ENCODE measurements at regions not wholly inside any gene's neighbourhood (a gene's known extent, or its start where the extent isn't known, plus 50 kb on each side); places are given as distances from the start of the nearest gene placed in this dataset.

GRCh38 chr9:74357577-74357976 lies 139.6 kb upstream of the RORB start:
- no peak for ATAC-seq (ENCODE audit: low FRiP score in 2 of 2)
- no peaks in the 10 kb centered on the region for H3K4me1 ChIP-seq
- 50 to 61% methylated on average over 2 of the region's 2 CpGs for WGBS, 2 donors
- no peak overlapping the region for H3K4me3 ChIP-seq
- H3K27ac ChIP-seq, result no peak overlapping the region
- no peak for DNase-seq
- H3K27me3 ChIP-seq, result no peaks in the 10 kb centered on the region
- TF ChIP-seq, protein P1, sequence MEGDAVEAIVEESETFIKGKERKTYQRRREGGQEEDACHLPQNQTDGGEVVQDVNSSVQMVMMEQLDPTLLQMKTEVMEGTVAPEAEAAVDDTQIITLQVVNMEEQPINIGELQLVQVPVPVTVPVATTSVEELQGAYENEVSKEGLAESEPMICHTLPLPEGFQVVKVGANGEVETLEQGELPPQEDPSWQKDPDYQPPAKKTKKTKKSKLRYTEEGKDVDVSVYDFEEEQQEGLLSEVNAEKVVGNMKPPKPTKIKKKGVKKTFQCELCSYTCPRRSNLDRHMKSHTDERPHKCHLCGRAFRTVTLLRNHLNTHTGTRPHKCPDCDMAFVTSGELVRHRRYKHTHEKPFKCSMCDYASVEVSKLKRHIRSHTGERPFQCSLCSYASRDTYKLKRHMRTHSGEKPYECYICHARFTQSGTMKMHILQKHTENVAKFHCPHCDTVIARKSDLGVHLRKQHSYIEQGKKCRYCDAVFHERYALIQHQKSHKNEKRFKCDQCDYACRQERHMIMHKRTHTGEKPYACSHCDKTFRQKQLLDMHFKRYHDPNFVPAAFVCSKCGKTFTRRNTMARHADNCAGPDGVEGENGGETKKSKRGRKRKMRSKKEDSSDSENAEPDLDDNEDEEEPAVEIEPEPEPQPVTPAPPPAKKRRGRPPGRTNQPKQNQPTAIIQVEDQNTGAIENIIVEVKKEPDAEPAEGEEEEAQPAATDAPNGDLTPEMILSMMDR (IDR thresholded peaks at IDR 0.05), result no peak
- TF ChIP-seq POLR2AphosphoS5 (IDR thresholded peaks at IDR 0.05) (no peak), EP300 (IDR thresholded peaks at IDR 0.05) (no peak), POLR2A (IDR thresholded peaks at IDR 0.05) (no peak)
- no peaks in the 10 kb centered on the region for H3K9me3 ChIP-seq
- H3K36me3 ChIP-seq, result no peaks in the 10 kb centered on the region

GRCh38 chr9:74358959-74359358 lies 138.2 kb upstream of the RORB start:
- ATAC-seq (ENCODE audit: low FRiP score in 2 of 2), result no peak

DNA sequence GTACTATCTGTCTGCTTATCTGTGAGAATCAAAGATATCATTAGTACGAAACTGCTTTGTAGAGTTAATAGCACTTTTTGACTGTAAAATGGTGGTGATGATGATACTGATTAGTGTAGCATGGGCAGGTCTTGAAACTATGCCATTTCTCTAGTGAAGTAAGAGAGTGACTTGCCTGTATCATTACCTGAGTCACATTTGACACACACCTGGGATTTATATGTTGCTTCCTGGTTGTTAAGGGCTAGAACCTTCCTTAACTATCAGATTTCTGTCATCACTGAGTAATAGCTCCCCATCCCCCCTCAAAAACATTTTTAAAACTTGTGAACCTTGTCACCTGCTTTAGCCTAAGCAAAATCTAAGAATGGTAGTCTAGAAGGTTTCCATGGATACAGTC lies 135.6 kb upstream of the RORB start:
- Histone ChIP-seq H3K36me3 (no peaks in the 10 kb centered on the region), H3K27me3 (no peaks in the 10 kb centered on the region), H3K27ac (no peak overlapping the region), H3K4me1 (no peaks in the 10 kb centered on the region), H3K4me3 (no peak overlapping the region), H3K9me3 (no peaks in the 10 kb centered on the region)
- DNase-seq (no peak), ATAC-seq (ENCODE audit: low FRiP score in 2 of 2) (no peak)
- WGBS, 2 donors, result 62 to 100% methylated on average over 1 of the region's 1 CpG
- TF ChIP-seq POLR2A (IDR thresholded peaks at IDR 0.05) (no peak), EP300 (IDR thresholded peaks at IDR 0.05) (no peak)

More at GRCh38 chr9:74358959-74359358, 138.2 kb upstream of the RORB start:
- WGBS, 2 donors, result 84 to 93% methylated on average over 4 of the region's 4 CpGs
- no peaks in the 10 kb centered on the region for H3K27me3 ChIP-seq
- H3K27ac ChIP-seq, result no peak overlapping the region
- no peaks in the 10 kb centered on the region for H3K9me3 ChIP-seq
- H3K36me3 ChIP-seq, result no peaks in the 10 kb centered on the region
- H3K4me1 ChIP-seq, result no peaks in the 10 kb centered on the region
- no peak overlapping the region for H3K4me3 ChIP-seq
- TF ChIP-seq POLR2AphosphoS5 (IDR thresholded peaks at IDR 0.05), result no peak
- TF ChIP-seq, protein P1 (IDR thresholded peaks at IDR 0.05), result no peak
- no peak for TF ChIP-seq EP300 (IDR thresholded peaks at IDR 0.05)
- no peak for TF ChIP-seq POLR2A (IDR thresholded peaks at IDR 0.05)
- DNase-seq, result no peak

DNA sequence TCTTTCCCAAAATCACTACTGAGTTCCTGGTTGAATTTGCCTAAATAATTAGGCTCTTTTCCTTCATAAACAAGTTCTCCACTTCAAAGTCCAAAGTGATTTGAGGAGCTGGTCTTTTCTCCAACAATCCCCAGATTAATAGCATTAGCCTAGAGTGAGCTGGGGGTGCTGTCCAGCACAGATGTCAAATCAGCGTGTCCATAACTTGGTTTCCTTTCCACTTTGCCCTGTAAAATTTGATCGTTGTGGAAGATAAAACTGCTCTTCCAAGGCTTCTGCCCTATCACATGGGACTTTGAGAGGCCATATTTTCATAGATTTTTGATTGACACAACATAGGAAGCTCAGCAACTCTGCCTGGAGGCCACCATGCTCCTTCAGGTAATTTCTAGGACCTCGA lies 134.7 kb upstream of the RORB start:
- ATAC-seq (ENCODE audit: low FRiP score in 2 of 2), result no peak
- TF ChIP-seq, protein P1 (IDR thresholded peaks at IDR 0.05), result no peak
- TF ChIP-seq POLR2A (IDR thresholded peaks at IDR 0.05), result no peak
- no peak for TF ChIP-seq POLR2AphosphoS5 (IDR thresholded peaks at IDR 0.05)
- Histone ChIP-seq H3K36me3 (no peaks in the 10 kb centered on the region), H3K4me3 (no peak overlapping the region), H3K9me3 (no peaks in the 10 kb centered on the region), H3K27me3 (no peaks in the 10 kb centered on the region), H3K4me1 (no peaks in the 10 kb centered on the region), H3K27ac (no peak overlapping the region)
- DNase-seq, result no peak
- WGBS, 2 donors, result 67 to 79% methylated on average over 3 of the region's 3 CpGs

DNA sequence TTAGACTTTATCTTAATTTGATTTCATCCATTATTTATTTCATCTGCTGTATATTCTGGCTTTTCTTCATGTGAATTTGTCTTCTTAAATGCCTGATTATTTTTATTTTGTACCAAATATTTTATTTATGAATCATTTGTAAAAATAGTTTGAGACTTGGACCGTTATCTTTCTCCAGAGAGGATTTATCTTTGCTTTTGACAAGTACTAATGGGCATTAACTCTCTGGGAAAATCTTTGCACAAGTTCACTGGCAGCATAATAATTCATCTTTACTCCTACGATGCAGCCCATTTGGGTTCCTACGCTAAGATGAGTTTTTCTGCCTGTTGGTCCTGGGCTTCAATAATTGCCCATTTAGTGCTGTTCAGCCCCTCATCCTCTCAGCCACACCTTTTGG lies 131.0 kb upstream of the RORB start:
- no peak for ATAC-seq (ENCODE audit: low FRiP score in 2 of 2)
- Histone ChIP-seq H3K27me3 (no peaks in the 10 kb centered on the region), H3K9me3 (no peaks in the 10 kb centered on the region), H3K4me1 (no peaks in the 10 kb centered on the region), H3K36me3 (no peaks in the 10 kb centered on the region), H3K4me3 (no peak overlapping the region), H3K27ac (no peak overlapping the region)
- TF ChIP-seq EP300 (IDR thresholded peaks at IDR 0.05) (no peak), POLR2AphosphoS5 (IDR thresholded peaks at IDR 0.05) (no peak), POLR2A (IDR thresholded peaks at IDR 0.05) (no peak)
- TF ChIP-seq, protein P1 (IDR thresholded peaks at IDR 0.05), result no peak
- no peak for DNase-seq
- 78% methylated on average over 3 of the region's 3 CpGs for WGBS, 2 donors

All from upper lobe of left lung (tissue), 6 donors.